ENCODE measurements at regions not wholly inside any gene's neighbourhood (a gene's known extent, or its start where the extent isn't known, plus 50 kb on each side); places are given as distances from the start of the nearest gene placed in this dataset.

- TF ChIP-seq, protein P1, sequence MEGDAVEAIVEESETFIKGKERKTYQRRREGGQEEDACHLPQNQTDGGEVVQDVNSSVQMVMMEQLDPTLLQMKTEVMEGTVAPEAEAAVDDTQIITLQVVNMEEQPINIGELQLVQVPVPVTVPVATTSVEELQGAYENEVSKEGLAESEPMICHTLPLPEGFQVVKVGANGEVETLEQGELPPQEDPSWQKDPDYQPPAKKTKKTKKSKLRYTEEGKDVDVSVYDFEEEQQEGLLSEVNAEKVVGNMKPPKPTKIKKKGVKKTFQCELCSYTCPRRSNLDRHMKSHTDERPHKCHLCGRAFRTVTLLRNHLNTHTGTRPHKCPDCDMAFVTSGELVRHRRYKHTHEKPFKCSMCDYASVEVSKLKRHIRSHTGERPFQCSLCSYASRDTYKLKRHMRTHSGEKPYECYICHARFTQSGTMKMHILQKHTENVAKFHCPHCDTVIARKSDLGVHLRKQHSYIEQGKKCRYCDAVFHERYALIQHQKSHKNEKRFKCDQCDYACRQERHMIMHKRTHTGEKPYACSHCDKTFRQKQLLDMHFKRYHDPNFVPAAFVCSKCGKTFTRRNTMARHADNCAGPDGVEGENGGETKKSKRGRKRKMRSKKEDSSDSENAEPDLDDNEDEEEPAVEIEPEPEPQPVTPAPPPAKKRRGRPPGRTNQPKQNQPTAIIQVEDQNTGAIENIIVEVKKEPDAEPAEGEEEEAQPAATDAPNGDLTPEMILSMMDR (IDR thresholded peaks at IDR 0.05; ENCODE audit: insufficient read depth in 1 of 2, low read depth in 1 of 2, low read length in 1 of 2, severe bottlenecking in 1 of 2, unreplicated experiment in 1 of 2) = no peak
- Histone ChIP-seq H3K4me3 (ENCODE audit: low read depth, low read length) (no peak overlapping the region), H3K36me3 (ENCODE audit: control insufficient read depth, insufficient read depth, low read length) (no peaks in the 10 kb centered on the region), H3K9me3 (peaks cover 20% of the 10 kb centered on the region), H3K27me3 (replicated peaks; ENCODE audit: control insufficient read depth, insufficient read depth, low read length) (no peaks in the 10 kb centered on the region), H3K4me1 (peaks cover 15% of the 10 kb centered on the region)
- intact Hi-C loops (cut with micrococcal nuclease; ENCODE audit: unreplicated experiment) = no loop called here
- Mint-ChIP-seq H3K27ac (ENCODE audit: unreplicated experiment) (no peak overlapping the region), H3K36me3 (ENCODE audit: insufficient read depth, unreplicated experiment) (peaks cover 6% of the 10 kb centered on the region), H3K9me3 (ENCODE audit: unreplicated experiment) (peaks cover 23% of the 10 kb centered on the region), H3K27me3 (ENCODE audit: insufficient read depth, unreplicated experiment) (no peaks in the 10 kb centered on the region), H3K4me3 (ENCODE audit: unreplicated experiment) (no peak overlapping the region), H3K4me1 (ENCODE audit: low read depth, unreplicated experiment) (peaks cover 13% of the 10 kb centered on the region)
- no TSS peak for BruUV-seq (replicated peaks)
- DNase-seq = no peak
- POLR2A ChIA-PET = no interaction called here
- CTCF ChIA-PET = no interaction called here
Measured at GRCh38 chr10:6660460-6660859, 80.4 kb upstream of the PRKCQ start.

GRCh38 chr10:6659451-6659850 is 79.4 kb upstream of the PRKCQ start:
- Mint-ChIP-seq H3K27me3 (ENCODE audit: insufficient read depth, unreplicated experiment) (no peaks in the 10 kb centered on the region), H3K36me3 (ENCODE audit: insufficient read depth, unreplicated experiment) (peaks cover 6% of the 10 kb centered on the region), H3K4me1 (ENCODE audit: low read depth, unreplicated experiment) (peaks cover 13% of the 10 kb centered on the region), H3K27ac (ENCODE audit: unreplicated experiment) (no peak overlapping the region), H3K9me3 (ENCODE audit: unreplicated experiment) (peaks cover 23% of the 10 kb centered on the region), H3K4me3 (ENCODE audit: unreplicated experiment) (no peak overlapping the region)
- CTCF ChIA-PET = no interaction called here
- Histone ChIP-seq H3K4me1 (peaks cover 15% of the 10 kb centered on the region), H3K9me3 (peaks cover 20% of the 10 kb centered on the region), H3K4me3 (ENCODE audit: low read depth, low read length) (no peak overlapping the region), H3K36me3 (ENCODE audit: control insufficient read depth, insufficient read depth, low read length) (no peaks in the 10 kb centered on the region), H3K27me3 (replicated peaks; ENCODE audit: control insufficient read depth, insufficient read depth, low read length) (no peaks in the 10 kb centered on the region)
- POLR2A ChIA-PET = no interaction called here
- TF ChIP-seq, protein P1 (IDR thresholded peaks at IDR 0.05; ENCODE audit: insufficient read depth in 1 of 2, low read depth in 1 of 2, low read length in 1 of 2, severe bottlenecking in 1 of 2, unreplicated experiment in 1 of 2) = no peak
- intact Hi-C loops (cut with micrococcal nuclease; ENCODE audit: unreplicated experiment) = no loop called here
- peak; percentile 47 to 48 for DNase-seq
- no TSS peak for BruUV-seq (replicated peaks)

GRCh38 chr10:6657669-6658068 is 77.6 kb upstream of the PRKCQ start:
- Mint-ChIP-seq H3K9me3 (ENCODE audit: unreplicated experiment) (peaks cover 23% of the 10 kb centered on the region), H3K4me1 (ENCODE audit: low read depth, unreplicated experiment) (peaks cover 13% of the 10 kb centered on the region), H3K4me3 (ENCODE audit: unreplicated experiment) (no peak overlapping the region), H3K27me3 (ENCODE audit: insufficient read depth, unreplicated experiment) (peaks cover 8% of the 10 kb centered on the region), H3K36me3 (ENCODE audit: insufficient read depth, unreplicated experiment) (peaks cover 6% of the 10 kb centered on the region), H3K27ac (ENCODE audit: unreplicated experiment) (no peak overlapping the region)
- intact Hi-C loops (cut with micrococcal nuclease; ENCODE audit: unreplicated experiment) = no loop called here
- Histone ChIP-seq H3K36me3 (ENCODE audit: control insufficient read depth, insufficient read depth, low read length) (no peaks in the 10 kb centered on the region), H3K27me3 (replicated peaks; ENCODE audit: control insufficient read depth, insufficient read depth, low read length) (no peaks in the 10 kb centered on the region), H3K4me3 (ENCODE audit: low read depth, low read length) (no peak overlapping the region), H3K4me1 (peaks cover 15% of the 10 kb centered on the region), H3K9me3 (peaks cover 20% of the 10 kb centered on the region)
- no peak for DNase-seq
- ChIA-PET POLR2A (no interaction called here), CTCF (no interaction called here)
- no TSS peak for BruUV-seq (replicated peaks)
- TF ChIP-seq, protein P1 (IDR thresholded peaks at IDR 0.05; ENCODE audit: insufficient read depth in 1 of 2, low read depth in 1 of 2, low read length in 1 of 2, severe bottlenecking in 1 of 2, unreplicated experiment in 1 of 2) = no peak
